HCT116 (cell line): ENCODE measurements at regions not wholly inside any gene's neighbourhood (a gene's known extent, or its start where the extent isn't known, plus 50 kb on each side); places are given as distances from the start of the nearest gene placed in this dataset.

Experiments used
- ATAC-seq: fragments of 200-7000 bp; cut with Tn5 transposase; 2 replicates; pipeline ENCODE4 v1.9.1; 2020; ENCODE audit warnings: mild to moderate bottlenecking, moderate library complexity
- BruUV-seq: library from RNA; stranded (reverse); fragments of 400-500 nt; replicated peaks from 2 replicates; lab custom pipeline; 2021; lab: Mats Ljungman, UMichigan
- CTCF ChIA-PET: fragments of 300-600 bp; sonication (Branson Sonifier 250); formaldehyde crosslinking; loops from one replicate; lab custom pipeline; 2021; ENCODE audit warnings: antibody characterized with exemption; lab: Charles Lee
- POLR2A ChIA-PET: fragments of 300-600, 350-600 bp; sonication (Branson Sonifier 250); formaldehyde crosslinking; loops from one replicate; lab custom pipeline; 2021; ENCODE audit warnings: antibody characterized with exemption; lab: Charles Lee
- RAD21 ChIA-PET, 2 experiments: fragments of 300-600 bp; sonication (Branson Sonifier 250); formaldehyde crosslinking; loops; one replicate each; lab custom pipeline; 2023; ENCODE audit warnings: low total read pairs in 2 of 2; ENCODE audit not compliant: uncharacterized antibody in 2 of 2, unreplicated experiment in 2 of 2, low non-redundant PET in 1 of 2; lab: Charles Lee
- DNase-seq: peaks from one replicate; pipeline ENCODE4 v3.0.0-alpha.2; 2010; ENCODE audit warnings: low read depth, low spot score
- H2AFZ ChIP-seq: fragments of 200-600 bp; shearing (Covaris generic), sonication (generic); 2 replicates; pipeline ENCODE4 v1.6.1; 2017; ENCODE audit warnings: low read depth, mixed run types, mixed read lengths, antibody characterized with exemption, low read length; ENCODE audit not compliant: poor library complexity, severe bottlenecking
- H3K27ac ChIP-seq: 2 replicates; pipeline ENCODE4 v1.5.1; 2012; ENCODE audit warnings: low read depth, low read length
- H3K27me3 ChIP-seq: fragments of 200-600 bp; sonication (generic); 2 replicates; pipeline ENCODE4 v1.6.1; 2016; ENCODE audit warnings: mixed run types, low read length, mixed read lengths; ENCODE audit not compliant: insufficient read depth
- H3K36me3 ChIP-seq, 2 experiments: fragments of 200-500 bp in 1 of 2; fragments of 200-600 bp in 1 of 2; sonication (Bioruptor generic) in 1 of 2; sonication (generic) in 1 of 2; 2 replicates each; pipeline versions ENCODE4 v1.5.1 to v1.6.1; 2014 to 2016; ENCODE audit warnings: low read length in 2 of 2, inconsistent platforms in 1 of 2, mixed read lengths in 1 of 2, mixed run types in 1 of 2; ENCODE audit not compliant: insufficient read depth in 2 of 2, control insufficient read depth in 1 of 2
- H3K4me1 ChIP-seq, 2 experiments: fragments of 200-600 bp in 1 of 2; sonication (generic) in 1 of 2; 2 replicates each; pipeline versions ENCODE4 v1.5.1 to v1.6.1; 2012 to 2017; ENCODE audit warnings: low read length in 2 of 2, inconsistent platforms in 1 of 2, mild to moderate bottlenecking in 1 of 2, mixed read lengths in 1 of 2, mixed run types in 1 of 2, moderate library complexity in 1 of 2; ENCODE audit not compliant: insufficient read depth in 2 of 2, control insufficient read depth in 1 of 2
- H3K4me2 ChIP-seq: fragments of 200-600 bp; sonication (generic); 2 replicates; pipeline ENCODE4 v1.6.1; 2017; ENCODE audit warnings: mixed run types, low read length, mixed read lengths
- H3K4me3 ChIP-seq, 2 experiments: fragments of 200-600 bp in 1 of 2; sonication (generic) in 1 of 2; replicated peaks in 1 of 2; 2 replicates each; pipeline ENCODE4 v1.5.1; 2011 to 2016; ENCODE audit warnings: low read length in 2 of 2, control low read depth in 1 of 2, low read depth in 1 of 2, mild to moderate bottlenecking in 1 of 2, mixed read lengths in 1 of 2, mixed run types in 1 of 2
- H3K79me2 ChIP-seq: fragments of 200-600 bp; sonication (generic); 2 replicates; pipeline ENCODE4 v1.6.1; 2017; ENCODE audit warnings: mild to moderate bottlenecking, mixed run types, low read length, moderate library complexity, mixed read lengths; ENCODE audit not compliant: insufficient read depth
- H3K9ac ChIP-seq: fragments of 200-600 bp; sonication (generic); 2 replicates; pipeline ENCODE4 v1.6.1; 2016; ENCODE audit warnings: low read length, mixed read lengths
- H3K9me2 ChIP-seq: fragments of 200-600 bp; sonication (generic), shearing (Covaris generic); 2 replicates; pipeline ENCODE4 v1.6.1; 2017; ENCODE audit warnings: mixed run types, mild to moderate bottlenecking, moderate library complexity; ENCODE audit not compliant: insufficient read depth
- H3K9me3 ChIP-seq, 2 experiments: fragments of 200-500 bp in 1 of 2; fragments of 200-600 bp in 1 of 2; sonication (Bioruptor generic) in 1 of 2; sonication (generic) in 1 of 2; 2 replicates each; pipeline ENCODE4 v1.6.1; 2014 to 2017; ENCODE audit warnings: low read length in 2 of 2, mixed read lengths in 2 of 2, inconsistent platforms in 1 of 2, low read depth in 1 of 2, mild to moderate bottlenecking in 1 of 2, mixed run types in 1 of 2, moderate library complexity in 1 of 2; ENCODE audit not compliant: control insufficient read depth in 1 of 2, insufficient read depth in 1 of 2
- H4K20me1 ChIP-seq: fragments of 200-600 bp; sonication (generic), shearing (Covaris generic); 2 replicates; pipeline ENCODE4 v1.6.1; 2017; ENCODE audit warnings: mixed run types, mild to moderate bottlenecking, moderate library complexity; ENCODE audit not compliant: insufficient read depth
- ATF3 ChIP-seq: IDR thresholded peaks from 2 replicates; pipeline ENCODE4 v1.6.1; 2012
- CBX3 ChIP-seq: IDR thresholded peaks from 2 replicates; pipeline ENCODE4 v1.6.1; 2012; ENCODE audit warnings: low read depth
- CEBPB ChIP-seq: IDR thresholded peaks from 2 replicates; pipeline ENCODE4 v1.6.1; 2012; ENCODE audit warnings: low read depth
- EGR1 ChIP-seq: IDR thresholded peaks from 2 replicates; pipeline ENCODE4 v1.6.1; 2012; ENCODE audit warnings: low read depth
- EZH2 ChIP-seq: fragments of 200-600 bp; sonication (generic); IDR thresholded peaks from 2 replicates; pipeline ENCODE4 v1.6.1; 2017; ENCODE audit warnings: antibody characterized with exemption, mixed run types
- EZH2phosphoT487 ChIP-seq: fragments of 200-600 bp; IDR thresholded peaks from 2 replicates; pipeline ENCODE4 v1.6.1; 2018; ENCODE audit warnings: antibody characterized with exemption, borderline replicate concordance
- JUND ChIP-seq: IDR thresholded peaks from 2 replicates; pipeline ENCODE4 v1.6.1; 2012
- POLR2AphosphoS5 ChIP-seq: IDR thresholded peaks from 2 replicates; pipeline ENCODE4 v1.6.1; 2011; ENCODE audit warnings: mild to moderate bottlenecking, low read depth, low read length, moderate library complexity
- RAD21 ChIP-seq: IDR thresholded peaks from 2 replicates; pipeline ENCODE4 v1.6.1; 2012; ENCODE audit warnings: low read depth, mild to moderate bottlenecking
- SIN3A ChIP-seq: IDR thresholded peaks from 2 replicates; pipeline ENCODE4 v1.6.1; 2012; ENCODE audit warnings: low read depth
- SP1 ChIP-seq: IDR thresholded peaks from 2 replicates; pipeline ENCODE4 v1.6.1; 2012; ENCODE audit warnings: low read depth
- SRF ChIP-seq: IDR thresholded peaks from 2 replicates; pipeline ENCODE4 v1.6.1; 2012; ENCODE audit warnings: low read depth
- TCF7L2 ChIP-seq: IDR thresholded peaks from 2 replicates; pipeline ENCODE4 v1.7.0; 2011; ENCODE audit warnings: borderline replicate concordance, inconsistent platforms; ENCODE audit not compliant: insufficient read depth, insufficient read length; ENCODE audit errors: extremely low read depth
- ZFX ChIP-seq: fragments of 450-650 bp; IDR thresholded peaks from 2 replicates; pipeline ENCODE4 v1.6.1; 2017
- intact Hi-C: fragments of 100-400 bp; cut with micrococcal nuclease; formaldehyde crosslinking; loops from 2 replicates; pipeline ENCODE4 v1.10.0; 2022
- TF ChIP-seq, protein P1 (sequence below): IDR thresholded peaks from 2 replicates; pipeline ENCODE4 v1.6.1; 2012
- TF ChIP-seq, protein P2 (sequence below), 3 experiments: fragments of 200-600 bp in 1 of 3; sonication (generic) in 1 of 3; IDR thresholded peaks in 2 of 3; conservative IDR thresholded peaks in 1 of 3; 2 replicates each; pipeline ENCODE4 v1.5.1; 2012 to 2017; ENCODE audit warnings: low read depth in 2 of 3, low read length in 2 of 3, antibody characterized with exemption in 1 of 3, borderline replicate concordance in 1 of 3, control low read depth in 1 of 3, mild to moderate bottlenecking in 1 of 3, mixed read lengths in 1 of 3, mixed run types in 1 of 3, moderate library complexity in 1 of 3; ENCODE audit not compliant: insufficient read depth in 1 of 3

- no peak overlapping the region for H3K27ac ChIP-seq
- H3K9ac ChIP-seq: no peak overlapping the region
- H3K9me3 ChIP-seq: no peaks in the 10 kb centered on the region
- H3K36me3 ChIP-seq: no peaks in the 10 kb centered on the region
- no peak for TF ChIP-seq POLR2AphosphoS5
- no peak for TF ChIP-seq ATF3
- no peak for TF ChIP-seq SRF
- TF ChIP-seq, protein P1, sequence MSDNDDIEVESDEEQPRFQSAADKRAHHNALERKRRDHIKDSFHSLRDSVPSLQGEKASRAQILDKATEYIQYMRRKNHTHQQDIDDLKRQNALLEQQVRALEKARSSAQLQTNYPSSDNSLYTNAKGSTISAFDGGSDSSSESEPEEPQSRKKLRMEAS: no peak
- no peak for TF ChIP-seq JUND
- TF ChIP-seq TCF7L2: no peak
- no peak for TF ChIP-seq SIN3A
- no peak for TF ChIP-seq EGR1
- TF ChIP-seq, protein P2, sequence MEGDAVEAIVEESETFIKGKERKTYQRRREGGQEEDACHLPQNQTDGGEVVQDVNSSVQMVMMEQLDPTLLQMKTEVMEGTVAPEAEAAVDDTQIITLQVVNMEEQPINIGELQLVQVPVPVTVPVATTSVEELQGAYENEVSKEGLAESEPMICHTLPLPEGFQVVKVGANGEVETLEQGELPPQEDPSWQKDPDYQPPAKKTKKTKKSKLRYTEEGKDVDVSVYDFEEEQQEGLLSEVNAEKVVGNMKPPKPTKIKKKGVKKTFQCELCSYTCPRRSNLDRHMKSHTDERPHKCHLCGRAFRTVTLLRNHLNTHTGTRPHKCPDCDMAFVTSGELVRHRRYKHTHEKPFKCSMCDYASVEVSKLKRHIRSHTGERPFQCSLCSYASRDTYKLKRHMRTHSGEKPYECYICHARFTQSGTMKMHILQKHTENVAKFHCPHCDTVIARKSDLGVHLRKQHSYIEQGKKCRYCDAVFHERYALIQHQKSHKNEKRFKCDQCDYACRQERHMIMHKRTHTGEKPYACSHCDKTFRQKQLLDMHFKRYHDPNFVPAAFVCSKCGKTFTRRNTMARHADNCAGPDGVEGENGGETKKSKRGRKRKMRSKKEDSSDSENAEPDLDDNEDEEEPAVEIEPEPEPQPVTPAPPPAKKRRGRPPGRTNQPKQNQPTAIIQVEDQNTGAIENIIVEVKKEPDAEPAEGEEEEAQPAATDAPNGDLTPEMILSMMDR (IDR thresholded peaks at IDR 0.05 in 2 of 3, conservative IDR thresholded peaks at IDR 0.05 in 1 of 3; ENCODE audit: borderline replicate concordance in 1 of 3, insufficient read depth in 1 of 3, low read depth in 2 of 3, low read length in 2 of 3): no peak
- no peak for TF ChIP-seq SP1
- TF ChIP-seq CBX3: no peak
- no peak for TF ChIP-seq CEBPB
- TF ChIP-seq EZH2: no peak
- no peak for TF ChIP-seq RAD21
- no peak for TF ChIP-seq EZH2phosphoT487
- no peak for TF ChIP-seq ZFX
- no peak overlapping the region for H2AFZ ChIP-seq
- CTCF ChIA-PET: interaction anchor here (1.1 kb wide), 1 partner anchor 12 kb away, joined by 3 read pairs; no protein-coding TSS in a partner anchor
- DNase-seq (no peak), ATAC-seq (no peak)
- H3K9me2 ChIP-seq: no peaks in the 10 kb centered on the region
- H4K20me1 ChIP-seq: no peaks in the 10 kb centered on the region
- intact Hi-C loops: no loop called here
- POLR2A ChIA-PET: no interaction called here
- no peaks in the 10 kb centered on the region for H3K4me1 ChIP-seq
- H3K79me2 ChIP-seq: no peaks in the 10 kb centered on the region
- RAD21 ChIA-PET: interaction anchor here in 1 of 2 experiments (0.6 to 1.2 kb wide), 2 partner anchors 178 to 201 kb away, joined by 3 to 4 read pairs; no protein-coding TSS in a partner anchor
- H3K4me2 ChIP-seq: no peak overlapping the region
- no peak overlapping the region for H3K4me3 ChIP-seq
- H3K27me3 ChIP-seq: no peaks in the 10 kb centered on the region
- BruUV-seq: no TSS peak
Measured at GRCh38 chr10:47225219-47225927, 74.6 kb upstream of the GDF10 start.
